HG03097 (cell line): ENCODE measurements at regions not wholly inside any gene's neighbourhood (a gene's known extent, or its start where the extent isn't known, plus 50 kb on each side); places are given as distances from the start of the nearest gene placed in this dataset.
A peak's percentile ranks its signal among the peaks of the same experiment; 100 is the strongest.
"Not testable (repeated sequence)": the region's sequence is repeated elsewhere in the genome, so short reads cannot be mapped to it uniquely, and the experiment has no call there.

Source experiments
- ATAC-seq: cut with Tn5 transposase; IDR thresholded peaks from one replicate; pipeline ENCODE4 v1.9.1; 2021; ENCODE audit not compliant: unreplicated experiment, low FRiP score

GRCh38 chr12:14207905-14208551, 157.5 kb upstream of the ATF7IP start:
- ATAC-seq, result no peak

GRCh38 chr12:14211947-14212387, 153.5 kb upstream of the ATF7IP start:
- no peak for ATAC-seq

GRCh38 chr12:14213542-14213941, 151.9 kb upstream of the ATF7IP start:
- no peak for ATAC-seq

GRCh38 chr12:14214495-14214894, 151.0 kb upstream of the ATF7IP start:
- ATAC-seq, result no peak

- ATAC-seq, result not testable (repeated sequence)
Measured at GRCh38 chr12:14215949-14216348, 149.5 kb upstream of the ATF7IP start.

- ATAC-seq, result no peak
Measured at GRCh38 chr12:14216405-14217294, 148.8 kb upstream of the ATF7IP start.

- no peak for ATAC-seq
Measured at GRCh38 chr12:14219156-14219555, 146.3 kb upstream of the ATF7IP start.

GRCh38 chr12:14219670-14220069, 145.8 kb upstream of the ATF7IP start:
- ATAC-seq, result not testable (repeated sequence)

- no peak for ATAC-seq
Measured at GRCh38 chr12:14225064-14225463, 140.4 kb upstream of the ATF7IP start.

GRCh38 chr12:14235176-14235575, 130.3 kb upstream of the ATF7IP start:
- not testable (repeated sequence) for ATAC-seq

- not testable (repeated sequence) for ATAC-seq
Measured at GRCh38 chr12:14236641-14237040, 128.8 kb upstream of the ATF7IP start.

GRCh38 chr12:14238221-14238792, 127.2 kb upstream of the ATF7IP start:
- ATAC-seq, result no peak

GRCh38 chr12:14239350-14239934, 126.0 kb upstream of the ATF7IP start:
- ATAC-seq, result peak; percentile 69

- ATAC-seq, result peak; percentile 55
Measured at GRCh38 chr12:14239935-14240872, 125.3 kb upstream of the ATF7IP start.

GRCh38 chr12:14240873-14241220, 124.6 kb upstream of the ATF7IP start:
- no peak for ATAC-seq

- ATAC-seq, result not testable (repeated sequence)
Measured at GRCh38 chr12:14242825-14243224, 122.7 kb upstream of the ATF7IP start.

- no peak for ATAC-seq
Measured at GRCh38 chr12:14243941-14244340, 121.5 kb upstream of the ATF7IP start.

- no peak for ATAC-seq
Measured at GRCh38 chr12:14244876-14245669, 120.4 kb upstream of the ATF7IP start.

GRCh38 chr12:14247166-14247565, 118.3 kb upstream of the ATF7IP start:
- no peak for ATAC-seq
